ENCODE measurements at regions not wholly inside any gene's neighbourhood (a gene's known extent, or its start where the extent isn't known, plus 50 kb on each side); places are given as distances from the start of the nearest gene placed in this dataset.

- DNase-seq (ENCODE audit: low read depth), result no peak
Measured at GRCh38 chr7:25752967-25753791, 398.8 kb upstream of the NFE2L3 start.

- no peak for DNase-seq (ENCODE audit: low read depth)
Measured at GRCh38 chr7:25753837-25754236, 398.2 kb upstream of the NFE2L3 start.

GRCh38 chr7:25754333-25754732 lies 397.7 kb upstream of the NFE2L3 start:
- no peak for DNase-seq (ENCODE audit: low read depth)

- no peak for DNase-seq (ENCODE audit: low read depth)
Measured at GRCh38 chr7:25754751-25755150, 397.2 kb upstream of the NFE2L3 start.

GRCh38 chr7:25756601-25757000 lies 395.4 kb upstream of the NFE2L3 start:
- DNase-seq (ENCODE audit: low read depth), result no peak

GRCh38 chr7:25758559-25758958 lies 393.4 kb upstream of the NFE2L3 start:
- no peak for DNase-seq (ENCODE audit: low read depth)

- no peak for DNase-seq (ENCODE audit: low read depth)
Measured at GRCh38 chr7:25759286-25759685, 392.7 kb upstream of the NFE2L3 start.

- no peak for DNase-seq (ENCODE audit: low read depth)
Measured at GRCh38 chr7:25759748-25760147, 392.2 kb upstream of the NFE2L3 start.

GRCh38 chr7:25762511-25763462 lies 389.2 kb upstream of the NFE2L3 start:
- DNase-seq (ENCODE audit: low read depth), result no peak

- DNase-seq (ENCODE audit: low read depth), result no peak
Measured at GRCh38 chr7:25763463-25763860, 388.5 kb upstream of the NFE2L3 start.

- no peak for DNase-seq (ENCODE audit: low read depth)
Measured at GRCh38 chr7:25765110-25765655, 386.8 kb upstream of the NFE2L3 start.

GRCh38 chr7:25770235-25770634 lies 381.8 kb upstream of the NFE2L3 start:
- DNase-seq (ENCODE audit: low read depth), result no peak

- DNase-seq (ENCODE audit: low read depth), result no peak
Measured at GRCh38 chr7:25770670-25771069, 381.3 kb upstream of the NFE2L3 start.

GRCh38 chr7:25771491-25771890 lies 380.5 kb upstream of the NFE2L3 start:
- no peak for DNase-seq (ENCODE audit: low read depth)

- DNase-seq (ENCODE audit: low read depth), result no peak
Measured at GRCh38 chr7:25772802-25773201, 379.2 kb upstream of the NFE2L3 start.

GRCh38 chr7:25774675-25775074 lies 377.3 kb upstream of the NFE2L3 start:
- no peak for DNase-seq (ENCODE audit: low read depth)

GRCh38 chr7:25775570-25775969 lies 376.4 kb upstream of the NFE2L3 start:
- no peak for DNase-seq (ENCODE audit: low read depth)

GRCh38 chr7:25775999-25776743 lies 375.8 kb upstream of the NFE2L3 start:
- DNase-seq (ENCODE audit: low read depth), result no peak

- DNase-seq (ENCODE audit: low read depth), result no peak
Measured at GRCh38 chr7:25776744-25777123, 375.3 kb upstream of the NFE2L3 start.

- DNase-seq (ENCODE audit: low read depth), result no peak
Measured at GRCh38 chr7:25777969-25778708, 373.9 kb upstream of the NFE2L3 start.

GRCh38 chr7:25779002-25779546 lies 372.9 kb upstream of the NFE2L3 start:
- DNase-seq (ENCODE audit: low read depth), result no peak
